ENCODE measurements at regions not wholly inside any gene's neighbourhood (a gene's known extent, or its start where the extent isn't known, plus 50 kb on each side); places are given as distances from the start of the nearest gene placed in this dataset.

- TF ChIP-seq CTCF (IDR thresholded peaks at IDR 0.05) (no peak), EP300 (IDR thresholded peaks at IDR 0.05) (no peak), POLR2A (IDR thresholded peaks at IDR 0.05) (no peak)
Observed at GRCh38 chr2:174664084-174664759, 66.6 kb upstream of the WIPF1 start.
